HG02642 (cell line): ENCODE measurements at regions not wholly inside any gene's neighbourhood (a gene's known extent, or its start where the extent isn't known, plus 50 kb on each side); places are given as distances from the start of the nearest gene placed in this dataset.
"Not testable (repeated sequence)": the region's sequence is repeated elsewhere in the genome, so short reads cannot be mapped to it uniquely, and the experiment has no call there.

ENCODE experiments used
- ATAC-seq: cut with Tn5 transposase; IDR thresholded peaks from one replicate; pipeline ENCODE4 v1.9.1; 2021; ENCODE audit warnings: mild to moderate bottlenecking; ENCODE audit not compliant: unreplicated experiment, poor library complexity

DNA sequence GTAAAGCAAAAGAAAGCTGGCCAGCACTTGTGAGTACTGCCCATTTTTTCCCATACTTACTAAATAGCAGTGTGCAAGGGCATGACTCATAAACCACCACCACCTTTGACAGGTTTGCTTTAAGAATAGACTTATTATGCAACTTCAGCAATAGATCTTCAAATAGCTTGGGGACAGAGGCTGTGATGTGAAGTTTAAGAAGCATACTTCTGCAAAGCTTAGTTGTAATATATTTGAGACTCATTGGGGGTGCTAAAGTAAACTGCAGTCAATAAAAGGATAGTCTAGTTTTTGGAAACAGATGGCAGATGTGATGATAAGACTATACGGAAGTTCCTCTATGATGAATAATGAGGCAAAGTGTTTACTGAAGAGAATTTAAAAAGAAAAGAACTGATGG lies 210.0 kb downstream of the PLA2G4A start:
- no peak for ATAC-seq

DNA sequence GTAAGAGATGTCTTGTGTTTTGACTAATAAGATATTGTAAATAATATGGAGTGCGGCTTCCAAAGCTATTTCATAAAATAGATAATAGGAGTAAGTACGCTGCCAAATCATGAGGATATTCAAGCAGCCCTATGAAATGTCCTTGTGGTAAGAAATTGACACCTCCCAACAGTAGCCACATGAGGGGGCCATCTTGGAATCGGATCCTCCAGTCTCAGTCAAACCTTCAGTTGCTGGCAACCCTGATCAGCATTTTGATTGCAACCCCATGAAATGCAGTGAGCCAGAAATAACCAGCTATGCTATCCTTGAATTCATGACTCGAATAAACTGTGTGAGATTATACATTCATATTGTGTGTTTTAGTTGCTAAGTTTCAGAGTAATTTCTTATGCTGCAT lies 212.4 kb downstream of the PLA2G4A start:
- ATAC-seq = no peak

DNA sequence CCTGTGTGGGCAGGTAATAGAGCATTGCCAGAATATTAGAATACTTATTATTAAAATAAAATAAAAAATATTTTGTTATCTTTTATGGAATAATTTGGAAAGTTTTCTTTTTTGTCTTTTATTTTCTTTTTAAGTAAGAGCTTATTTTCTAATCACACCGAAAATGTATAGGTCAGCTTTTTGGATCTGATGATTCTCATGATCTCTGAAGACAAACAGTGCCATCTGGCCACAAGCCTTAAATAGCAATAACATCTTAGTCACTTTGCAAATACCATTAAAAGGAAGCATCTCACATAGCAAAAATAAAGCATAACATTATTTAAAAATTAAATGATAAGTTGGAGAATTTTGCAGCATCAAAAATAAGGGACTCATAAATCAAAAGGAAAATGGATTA lies 213.8 kb downstream of the PLA2G4A start:
- ATAC-seq = no peak

DNA sequence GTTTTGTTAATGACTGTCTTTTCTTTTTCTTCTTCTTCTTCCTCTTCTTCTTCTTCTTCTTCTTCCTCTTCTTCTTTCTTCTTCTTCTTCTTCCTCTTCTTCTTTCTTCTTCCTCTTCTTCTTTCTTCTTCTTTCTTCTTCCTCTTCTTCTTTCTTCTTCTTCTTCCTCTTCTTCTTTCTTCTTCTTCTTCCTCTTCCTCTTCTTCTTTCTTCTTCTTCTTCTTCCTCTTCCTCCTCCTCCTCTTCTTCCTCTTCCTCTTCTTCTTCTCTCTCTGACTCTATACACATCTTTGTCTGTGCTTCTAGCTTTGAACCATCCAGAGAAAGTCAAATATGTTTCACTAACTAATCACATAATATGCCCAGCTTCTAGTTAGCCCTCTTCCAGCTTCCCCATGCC lies 214.7 kb downstream of the PLA2G4A start:
- ATAC-seq = not testable (repeated sequence)

DNA sequence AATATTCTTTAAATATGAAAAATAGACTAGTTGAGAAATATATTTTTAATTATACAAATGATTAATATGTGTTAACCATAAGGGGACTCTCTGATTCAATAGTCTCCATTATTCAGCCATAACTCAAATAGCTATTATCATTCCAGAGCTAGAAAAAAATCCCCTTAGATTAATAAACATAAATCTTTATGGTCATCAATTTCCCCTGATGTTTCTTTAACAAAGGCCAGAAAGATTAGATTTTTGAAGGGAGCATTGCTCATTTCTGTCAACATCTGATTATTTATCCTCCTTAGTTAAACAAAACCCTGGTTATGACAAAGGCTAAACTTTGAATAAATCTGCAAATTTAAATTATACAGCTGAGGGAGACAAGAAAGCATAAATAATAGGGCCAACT lies 215.7 kb downstream of the PLA2G4A start:
- ATAC-seq = no peak

DNA sequence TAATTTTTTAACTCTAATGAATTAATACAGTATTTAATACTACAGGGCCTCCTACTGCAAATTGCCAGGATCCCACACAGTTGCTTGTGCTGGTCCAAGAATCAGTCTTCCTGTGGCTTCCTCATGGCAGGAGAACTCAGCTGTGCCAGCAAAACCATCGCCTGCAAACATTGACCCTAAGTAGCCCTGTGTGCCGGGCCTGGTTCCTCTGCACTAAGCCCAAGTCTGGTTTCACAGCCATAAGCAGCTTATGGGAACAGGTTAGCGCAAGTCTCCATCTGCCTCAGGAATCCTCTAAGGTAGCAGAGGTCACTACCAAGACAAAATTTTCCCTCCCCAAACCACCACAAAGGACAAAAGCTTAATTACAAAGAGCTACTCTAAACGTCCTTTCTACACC lies 216.6 kb downstream of the PLA2G4A start:
- ATAC-seq = no peak

DNA sequence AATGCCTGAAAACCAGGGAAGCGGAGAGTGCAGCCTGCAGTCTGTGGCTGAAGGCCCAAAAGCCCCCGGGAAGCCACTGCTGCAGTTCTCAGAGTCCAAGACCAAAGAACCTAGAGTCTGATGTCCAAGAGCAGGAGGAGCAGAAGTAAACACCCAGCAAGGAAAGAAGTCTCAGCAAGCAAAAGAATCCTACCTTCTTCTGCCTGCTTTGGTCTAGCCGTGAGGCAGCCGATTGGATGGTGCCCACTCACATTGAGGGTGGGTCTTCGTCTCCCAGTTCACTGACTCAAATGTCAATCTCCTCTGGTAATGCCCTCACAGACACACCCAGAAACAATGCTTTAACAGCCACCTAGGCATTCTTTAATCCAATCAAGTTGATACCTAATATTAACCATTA lies 217.5 kb downstream of the PLA2G4A start:
- ATAC-seq = no peak

DNA sequence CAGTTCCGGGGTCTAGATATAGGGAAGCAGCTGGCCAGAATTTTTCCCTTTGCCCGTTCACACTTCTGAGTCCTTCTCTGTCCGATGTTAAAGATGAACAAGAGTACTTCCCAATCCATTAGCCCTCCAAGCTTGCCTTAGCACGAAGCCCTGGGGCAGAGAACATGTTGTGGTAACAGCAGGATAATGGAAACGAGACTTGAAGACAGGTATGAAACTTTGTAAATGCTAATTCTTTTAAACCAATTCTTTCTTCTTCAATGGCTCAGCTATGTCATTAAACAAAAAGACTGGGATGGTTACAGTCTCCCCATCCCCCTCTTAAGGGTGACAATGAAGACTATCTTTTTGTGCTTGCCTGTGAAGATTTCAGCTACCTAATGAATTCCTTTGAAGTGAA lies 218.5 kb downstream of the PLA2G4A start:
- ATAC-seq = no peak

DNA sequence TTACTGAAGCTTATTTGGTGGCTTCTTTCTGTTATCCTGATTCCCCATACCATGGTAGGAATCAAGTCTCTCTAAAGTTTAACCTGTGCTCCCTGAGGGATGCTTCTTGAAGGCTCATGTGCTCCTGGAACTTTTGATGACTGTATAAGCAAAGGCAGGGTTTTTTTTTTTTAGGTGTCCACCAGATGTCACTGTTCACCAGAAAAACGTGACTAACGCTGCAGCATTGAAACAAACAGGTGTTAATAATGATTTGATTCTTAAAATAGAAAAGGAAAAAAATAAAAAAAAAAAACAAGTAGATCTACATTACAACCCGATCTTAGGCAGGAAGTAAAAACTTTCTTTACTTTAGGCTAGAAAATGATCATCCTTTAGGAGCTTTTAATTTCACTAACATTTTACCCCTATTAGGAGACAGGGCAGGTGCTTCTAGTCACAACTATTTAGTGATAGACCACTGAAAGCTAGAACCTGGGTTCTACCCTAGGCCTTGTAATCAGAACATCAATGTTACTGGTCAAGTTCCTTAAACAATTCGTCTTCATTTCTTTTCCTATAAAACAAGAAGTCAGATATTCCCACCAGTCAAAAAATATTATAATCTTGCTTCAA lies 223.0 kb downstream of the PLA2G4A start:
- peak; percentile 89 for ATAC-seq

DNA sequence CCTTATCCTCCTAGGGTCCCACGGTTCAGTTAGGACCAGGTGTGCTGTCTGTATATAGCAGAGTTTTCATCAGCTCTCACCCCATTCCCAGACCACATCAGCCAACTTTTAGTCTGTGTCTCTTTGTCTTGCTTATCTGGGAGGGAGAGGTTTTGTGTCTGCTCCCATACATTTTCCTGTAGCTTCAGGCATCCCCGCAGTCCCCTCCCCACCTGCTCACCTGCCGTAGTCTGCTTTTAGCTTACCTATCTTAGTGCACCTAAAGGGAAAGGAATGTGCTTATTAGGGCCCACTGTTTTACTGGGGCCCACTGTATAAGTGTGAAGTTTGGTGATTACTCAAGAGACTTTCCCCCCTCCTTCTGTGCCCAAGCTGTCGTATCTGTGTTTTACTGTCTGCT lies 225.1 kb downstream of the PLA2G4A start:
- ATAC-seq = no peak

DNA sequence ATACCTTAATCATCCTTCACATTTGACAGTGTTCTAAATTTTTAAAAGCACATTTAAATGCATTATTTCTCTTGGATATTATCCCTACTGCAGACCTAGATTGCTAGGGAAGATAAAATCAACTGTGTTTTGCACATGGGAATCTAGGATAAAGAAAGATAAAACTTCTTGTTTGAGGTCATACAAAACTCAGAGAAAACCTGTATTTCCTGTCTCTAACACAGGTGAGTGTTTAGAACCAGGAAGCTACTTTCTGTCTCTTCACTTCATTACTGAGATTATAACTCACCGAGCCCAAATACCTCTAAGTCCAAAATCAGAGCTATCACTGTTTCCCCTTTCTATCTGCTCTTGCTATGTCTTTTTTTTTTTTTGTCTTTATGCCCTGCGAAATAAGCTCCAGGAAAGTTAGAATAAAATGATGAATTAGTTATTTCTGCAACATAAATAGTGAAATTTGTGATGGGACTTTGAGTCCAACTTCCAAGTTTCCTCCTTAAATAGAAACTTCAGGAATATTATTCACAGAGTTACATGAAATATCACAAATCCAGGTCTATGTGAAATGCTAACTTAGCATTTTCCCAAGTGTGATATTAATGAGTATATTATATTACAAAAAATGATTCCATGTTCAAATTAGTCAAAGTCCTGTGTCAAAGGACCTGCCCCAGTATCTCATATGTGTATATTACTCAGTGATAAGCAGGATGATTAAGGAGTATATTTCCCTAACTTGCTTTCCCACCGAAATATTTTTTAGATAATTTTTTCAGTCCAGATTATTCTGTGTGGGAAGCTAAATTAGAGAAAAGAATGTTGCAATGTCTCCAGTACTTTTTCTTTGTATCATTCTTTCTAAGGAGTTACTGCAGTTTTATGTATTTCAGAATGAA lies 226.4 kb downstream of the PLA2G4A start:
- ATAC-seq = no peak

DNA sequence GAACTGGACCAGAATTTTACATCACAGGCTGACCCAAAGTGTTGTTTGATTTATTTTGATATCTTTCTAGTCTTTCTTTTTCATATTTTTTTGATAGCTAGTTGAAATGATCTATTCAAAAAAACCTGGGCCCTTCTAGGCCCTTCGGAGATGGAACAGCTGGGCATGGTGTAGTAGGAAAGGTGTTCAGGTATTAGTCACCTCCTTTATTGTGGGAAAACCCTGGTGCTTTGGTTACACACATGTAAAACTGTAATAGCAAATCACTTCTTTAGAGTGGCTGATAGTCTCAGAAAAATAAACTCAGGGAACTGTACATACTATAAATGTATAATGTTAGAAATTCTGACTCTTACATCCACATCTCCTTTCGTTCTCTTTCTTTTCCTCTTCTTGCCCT lies 234.5 kb downstream of the PLA2G4A start:
- no peak for ATAC-seq

DNA sequence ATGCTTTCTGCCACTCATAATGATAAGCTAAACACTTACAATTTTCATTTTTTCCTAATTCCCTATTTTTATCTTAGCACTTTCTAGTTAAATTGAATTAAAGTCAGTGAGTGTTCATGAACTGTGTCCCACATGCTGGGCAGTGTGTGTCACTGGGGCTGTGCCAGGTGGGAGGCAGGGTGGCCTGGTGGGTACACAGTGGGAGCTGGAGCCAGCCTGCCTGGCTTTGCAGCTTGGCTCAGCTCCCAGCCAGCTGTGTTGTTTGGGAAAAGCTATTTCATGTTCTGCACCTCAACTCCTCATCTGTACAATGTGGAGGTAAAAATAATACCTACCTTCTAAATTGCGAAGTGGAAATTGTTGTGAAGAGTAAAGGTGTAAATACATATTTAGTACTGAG lies 238.4 kb downstream of the PLA2G4A start:
- no peak for ATAC-seq

DNA sequence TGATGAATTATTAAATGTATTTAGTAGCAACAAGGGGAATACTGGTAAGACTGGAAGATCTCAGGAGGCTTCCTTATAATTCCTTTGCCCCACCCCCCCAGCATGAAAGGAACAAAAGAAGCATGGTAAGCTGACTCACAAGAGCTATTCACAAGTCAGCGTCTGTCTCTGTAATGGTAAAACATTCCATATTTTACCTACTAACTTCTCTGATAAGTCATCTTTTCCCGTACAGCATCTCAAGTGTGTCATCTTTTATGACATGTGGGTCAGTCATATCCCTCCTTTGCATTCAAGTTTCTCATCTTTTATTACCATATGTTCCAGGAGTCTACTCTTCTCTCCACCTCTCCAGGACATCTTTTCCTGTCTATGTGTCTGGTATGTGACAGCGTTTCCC lies 241.3 kb downstream of the PLA2G4A start:
- ATAC-seq = no peak

DNA sequence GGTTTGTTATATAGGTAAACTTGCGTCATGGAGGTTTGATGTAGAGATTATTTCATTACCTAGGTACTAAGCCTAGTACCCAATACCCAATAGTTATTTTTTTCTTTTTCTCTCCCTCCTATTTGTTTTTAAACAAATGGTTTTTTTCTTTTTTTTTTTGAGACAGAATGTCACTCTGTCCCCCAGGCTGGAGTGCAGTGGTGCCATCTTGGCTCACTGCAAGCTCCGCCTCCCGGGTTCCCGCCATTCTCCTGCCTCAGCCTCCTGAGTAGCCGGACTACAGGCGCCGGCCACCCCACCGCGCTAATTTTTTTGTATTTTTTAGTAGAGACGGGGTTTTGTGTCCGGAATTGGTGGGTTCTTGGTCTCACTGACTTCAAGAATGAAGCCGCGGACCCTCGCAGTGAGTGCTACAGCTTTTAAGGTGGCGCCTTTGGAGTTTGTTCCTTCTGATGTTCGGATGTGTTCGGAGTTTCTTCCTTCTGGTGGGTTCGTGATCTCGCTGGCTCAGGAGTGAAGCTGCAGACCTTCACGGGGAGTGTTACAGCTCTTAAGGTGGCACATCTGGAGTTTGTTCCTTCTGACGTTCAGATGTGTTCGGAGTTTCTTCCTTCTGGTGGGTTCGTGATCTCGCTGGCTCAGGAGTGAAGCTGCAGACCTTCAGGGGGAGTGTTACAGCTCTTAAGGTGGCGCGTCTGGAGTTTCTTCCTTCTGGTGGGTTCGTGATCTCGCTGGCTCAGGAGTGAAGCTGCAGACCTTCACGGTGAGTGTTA lies 243.7 kb downstream of the PLA2G4A start:
- peak; percentile 63 for ATAC-seq

DNA sequence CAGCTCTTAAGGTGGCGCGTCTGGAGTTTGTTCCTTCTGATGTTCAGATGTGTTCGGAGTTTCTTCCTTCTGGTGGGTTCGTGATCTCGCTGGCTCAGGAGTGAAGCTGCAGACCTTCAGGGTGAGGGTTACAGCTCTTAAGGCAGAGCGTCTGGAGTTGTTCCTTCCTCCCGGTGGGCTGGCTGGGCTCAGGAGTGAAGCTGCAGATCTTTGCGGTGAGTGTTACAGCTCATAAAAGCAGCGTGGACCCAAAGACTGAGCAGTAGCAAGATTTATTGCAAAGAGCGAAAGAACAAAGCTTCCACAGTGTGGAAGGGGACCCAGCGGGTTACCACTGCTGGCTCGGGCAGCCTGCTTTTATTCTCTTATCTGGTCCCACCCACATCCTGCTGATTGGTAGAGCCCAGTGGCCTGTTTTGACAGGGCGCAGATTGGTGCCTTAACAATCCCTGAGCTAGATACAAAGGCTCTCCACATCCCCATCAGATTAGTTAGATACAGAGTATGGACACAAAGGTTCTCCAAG lies 244.3 kb downstream of the PLA2G4A start:
- peak; percentile 30 for ATAC-seq

DNA sequence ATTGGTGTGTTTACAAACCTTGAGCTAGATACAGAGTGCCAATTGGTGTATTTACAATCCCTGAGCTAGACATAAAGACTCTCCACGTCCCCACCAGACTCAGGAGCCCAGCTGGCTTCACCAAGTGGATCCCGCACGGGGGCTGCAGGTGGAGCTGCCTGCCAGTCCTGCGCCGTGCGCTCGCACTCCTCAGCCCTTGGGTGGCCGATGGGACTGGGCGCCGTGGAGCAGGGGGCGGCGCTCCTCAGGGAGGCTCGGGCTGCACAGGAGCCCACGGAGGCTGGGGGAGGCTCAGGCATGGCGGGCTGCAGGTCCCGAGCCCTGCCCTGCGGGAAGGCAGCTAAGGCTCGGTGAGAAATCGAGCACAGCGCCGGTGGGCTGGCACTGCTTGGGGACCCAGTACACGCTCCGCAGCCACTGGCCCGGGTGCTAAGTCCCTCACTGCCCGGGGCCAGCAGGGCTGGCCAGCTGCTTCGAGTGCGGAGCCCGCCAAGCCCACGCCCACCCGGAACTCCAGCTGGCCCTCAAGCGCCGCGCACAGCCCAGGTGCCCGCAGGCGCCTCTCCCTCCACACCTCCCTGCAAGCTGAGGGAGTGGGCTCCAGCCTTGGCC lies 245.0 kb downstream of the PLA2G4A start:
- not testable (repeated sequence) for ATAC-seq

DNA sequence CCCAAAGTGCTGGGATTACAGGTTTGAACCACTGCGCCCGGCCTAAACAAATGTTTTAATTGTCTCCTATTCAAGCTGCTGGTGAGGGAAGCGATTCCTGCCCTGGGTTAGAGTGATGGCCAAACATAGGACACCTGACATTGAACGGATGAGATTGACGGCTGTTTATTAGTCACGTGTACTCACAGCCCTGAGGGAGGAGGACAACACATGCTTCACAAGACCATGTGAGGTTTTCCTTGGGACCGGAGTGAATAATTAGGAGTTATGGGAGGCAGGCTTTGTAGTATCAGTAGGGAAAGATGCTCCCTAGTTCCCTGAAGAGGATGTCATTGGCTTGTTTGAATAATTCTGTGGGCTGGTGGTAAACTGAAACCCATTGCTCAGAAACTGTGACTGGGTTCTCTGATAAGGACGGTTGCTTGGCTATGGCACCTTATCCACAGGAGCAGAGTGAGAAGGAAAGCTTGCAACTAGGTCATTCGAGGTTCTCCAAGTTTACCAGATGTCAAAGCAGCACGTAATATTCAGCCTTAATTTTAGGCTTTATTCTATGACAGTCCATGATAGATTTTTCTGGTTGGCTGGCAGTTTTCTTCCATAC lies 245.8 kb downstream of the PLA2G4A start:
- ATAC-seq = no peak

DNA sequence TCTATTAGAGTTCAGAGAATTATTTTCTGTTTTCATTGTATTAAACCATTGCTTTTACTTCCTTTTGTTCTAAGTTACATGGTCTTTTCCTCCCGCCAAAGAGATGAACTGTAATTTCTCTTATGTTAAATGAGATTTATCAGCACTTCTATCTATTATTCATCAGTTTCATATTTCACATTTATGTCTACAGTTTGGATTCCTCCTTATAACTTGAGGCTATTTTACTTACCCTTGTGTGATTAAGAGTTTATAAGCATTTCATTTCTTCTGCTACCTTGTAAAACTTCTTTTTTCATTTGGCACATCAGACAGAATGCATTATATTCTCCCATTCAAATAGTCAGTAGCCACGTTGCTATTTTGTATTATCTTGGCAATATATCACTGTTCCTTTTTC lies 248.2 kb downstream of the PLA2G4A start:
- ATAC-seq = no peak

DNA sequence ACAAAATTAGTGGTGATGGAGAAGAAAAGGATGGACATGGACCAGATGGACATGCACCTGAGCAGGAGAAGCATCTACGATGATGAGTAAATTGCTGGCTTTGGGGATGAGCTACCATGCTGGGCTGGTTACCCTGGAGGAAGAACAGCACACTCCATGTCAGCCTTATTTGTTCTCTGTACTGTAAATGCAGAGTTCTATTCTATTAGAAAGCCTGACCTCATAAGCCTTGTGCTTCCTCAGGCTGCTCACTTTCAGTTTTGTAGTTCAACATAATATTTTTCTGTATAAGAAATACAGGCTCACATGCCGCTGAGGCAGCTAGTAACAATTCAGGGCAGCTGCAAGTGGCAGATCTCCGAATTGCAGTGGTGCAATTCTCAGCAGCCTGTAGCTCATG lies 249.6 kb downstream of the PLA2G4A start:
- ATAC-seq = no peak
